ENCODE measurements at regions not wholly inside any gene's neighbourhood (a gene's known extent, or its start where the extent isn't known, plus 50 kb on each side); places are given as distances from the start of the nearest gene placed in this dataset.

- H3K4me3 Mint-ChIP-seq (ENCODE audit: unreplicated experiment) = no peak overlapping the region
- H3K27ac Mint-ChIP-seq (ENCODE audit: unreplicated experiment) = no peak overlapping the region
- H3K4me1 Mint-ChIP-seq (ENCODE audit: low read depth, unreplicated experiment) = no peaks in the 10 kb centered on the region
- no peaks in the 10 kb centered on the region for H3K27me3 Mint-ChIP-seq (ENCODE audit: unreplicated experiment)
- TF ChIP-seq, protein P1, sequence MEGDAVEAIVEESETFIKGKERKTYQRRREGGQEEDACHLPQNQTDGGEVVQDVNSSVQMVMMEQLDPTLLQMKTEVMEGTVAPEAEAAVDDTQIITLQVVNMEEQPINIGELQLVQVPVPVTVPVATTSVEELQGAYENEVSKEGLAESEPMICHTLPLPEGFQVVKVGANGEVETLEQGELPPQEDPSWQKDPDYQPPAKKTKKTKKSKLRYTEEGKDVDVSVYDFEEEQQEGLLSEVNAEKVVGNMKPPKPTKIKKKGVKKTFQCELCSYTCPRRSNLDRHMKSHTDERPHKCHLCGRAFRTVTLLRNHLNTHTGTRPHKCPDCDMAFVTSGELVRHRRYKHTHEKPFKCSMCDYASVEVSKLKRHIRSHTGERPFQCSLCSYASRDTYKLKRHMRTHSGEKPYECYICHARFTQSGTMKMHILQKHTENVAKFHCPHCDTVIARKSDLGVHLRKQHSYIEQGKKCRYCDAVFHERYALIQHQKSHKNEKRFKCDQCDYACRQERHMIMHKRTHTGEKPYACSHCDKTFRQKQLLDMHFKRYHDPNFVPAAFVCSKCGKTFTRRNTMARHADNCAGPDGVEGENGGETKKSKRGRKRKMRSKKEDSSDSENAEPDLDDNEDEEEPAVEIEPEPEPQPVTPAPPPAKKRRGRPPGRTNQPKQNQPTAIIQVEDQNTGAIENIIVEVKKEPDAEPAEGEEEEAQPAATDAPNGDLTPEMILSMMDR (IDR thresholded peaks at IDR 0.05; ENCODE audit: partially characterized antibody, unreplicated experiment) = no peak
- H3K9me3 Mint-ChIP-seq (ENCODE audit: unreplicated experiment) = no peaks in the 10 kb centered on the region
- no peaks in the 10 kb centered on the region for H3K36me3 Mint-ChIP-seq (ENCODE audit: unreplicated experiment)
- DNase-seq = no peak
Measured at GRCh38 chr13:89688918-89689317, 1658.6 kb upstream of the MIR17HG start.

GRCh38 chr13:89694451-89694850 is 1653.0 kb upstream of the MIR17HG start:
- Mint-ChIP-seq H3K36me3 (ENCODE audit: unreplicated experiment) (no peaks in the 10 kb centered on the region), H3K27ac (ENCODE audit: unreplicated experiment) (no peak overlapping the region), H3K4me1 (ENCODE audit: low read depth, unreplicated experiment) (peaks cover 7% of the 10 kb centered on the region), H3K9me3 (ENCODE audit: unreplicated experiment) (no peaks in the 10 kb centered on the region), H3K4me3 (ENCODE audit: unreplicated experiment) (no peak overlapping the region), H3K27me3 (ENCODE audit: unreplicated experiment) (no peaks in the 10 kb centered on the region)
- TF ChIP-seq, protein P1 (IDR thresholded peaks at IDR 0.05; ENCODE audit: partially characterized antibody, unreplicated experiment) = no peak
- no peak for DNase-seq

DNA sequence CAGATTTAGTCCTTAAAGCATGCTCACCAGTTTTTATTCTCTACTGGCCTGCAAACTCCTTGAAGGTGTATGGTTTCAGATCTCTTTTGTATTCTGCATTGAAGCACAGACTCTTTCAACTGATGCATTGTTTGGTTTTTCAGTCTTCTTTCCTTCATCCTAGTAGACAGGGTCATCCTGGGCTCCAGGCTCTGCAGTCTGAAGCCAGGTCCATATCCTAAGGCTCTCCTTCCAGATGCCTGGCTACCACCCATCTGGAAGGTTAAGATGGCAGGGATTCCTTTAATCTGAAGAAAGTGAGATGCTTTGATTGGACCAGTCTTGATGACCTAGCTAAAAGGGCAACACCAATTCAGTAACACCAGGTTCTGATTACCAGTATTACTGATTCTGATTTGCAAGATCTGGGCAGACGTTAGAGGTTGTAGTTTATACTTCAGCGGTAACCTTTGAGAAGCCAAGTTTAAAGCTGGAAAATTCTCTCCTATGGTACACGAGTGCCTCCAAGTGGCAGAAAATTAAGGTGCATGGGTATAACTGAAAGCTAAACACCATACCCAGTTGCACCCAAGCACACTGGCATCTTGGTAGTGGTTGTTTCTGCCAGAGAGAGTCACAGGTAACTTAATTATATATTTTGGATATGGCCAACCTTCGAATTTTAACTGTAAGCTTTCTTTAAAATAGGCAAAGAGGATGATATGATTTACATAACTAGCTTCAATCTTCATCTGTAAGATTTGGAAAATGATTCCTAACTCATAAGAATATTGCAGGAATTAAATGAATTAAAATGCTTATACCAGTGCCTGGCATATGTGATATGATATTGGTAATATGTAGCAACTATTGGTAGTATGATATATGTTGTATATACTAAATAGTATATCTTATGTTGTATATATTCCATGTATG is 1651.9 kb upstream of the MIR17HG start:
- H3K27me3 Mint-ChIP-seq (ENCODE audit: unreplicated experiment) = no peaks in the 10 kb centered on the region
- H3K9me3 Mint-ChIP-seq (ENCODE audit: unreplicated experiment) = no peaks in the 10 kb centered on the region
- DNase-seq = peak; percentile 62
- no peak overlapping the region for H3K27ac Mint-ChIP-seq (ENCODE audit: unreplicated experiment)
- H3K4me1 Mint-ChIP-seq (ENCODE audit: low read depth, unreplicated experiment) = peaks cover 7% of the 10 kb centered on the region
- H3K4me3 Mint-ChIP-seq (ENCODE audit: unreplicated experiment) = no peak overlapping the region
- no peaks in the 10 kb centered on the region for H3K36me3 Mint-ChIP-seq (ENCODE audit: unreplicated experiment)
- TF ChIP-seq, protein P1 (IDR thresholded peaks at IDR 0.05; ENCODE audit: partially characterized antibody, unreplicated experiment) = peak; percentile 80

DNA sequence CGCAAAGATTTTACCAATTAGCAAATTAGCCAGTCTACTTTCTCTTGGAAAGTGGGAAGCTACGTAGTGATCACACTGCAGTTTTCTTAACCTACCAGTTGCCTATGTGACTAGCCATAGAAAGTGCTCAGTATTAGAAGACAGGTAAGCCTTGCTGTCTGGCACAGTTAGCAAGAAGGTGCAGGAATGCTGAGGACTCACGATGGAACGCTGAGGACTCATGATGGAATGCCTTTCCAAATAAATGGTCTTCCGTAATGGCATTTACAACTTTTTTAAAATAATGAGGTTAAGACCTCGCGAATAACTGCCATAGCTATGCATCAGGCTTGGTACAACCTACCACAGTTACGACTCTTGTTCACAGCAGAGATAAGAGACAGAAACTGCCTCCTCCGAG is 1645.6 kb upstream of the MIR17HG start:
- Mint-ChIP-seq H3K4me3 (ENCODE audit: unreplicated experiment) (no peak overlapping the region), H3K9me3 (ENCODE audit: unreplicated experiment) (no peaks in the 10 kb centered on the region), H3K27ac (ENCODE audit: unreplicated experiment) (no peak overlapping the region), H3K4me1 (ENCODE audit: low read depth, unreplicated experiment) (no peaks in the 10 kb centered on the region), H3K27me3 (ENCODE audit: unreplicated experiment) (no peaks in the 10 kb centered on the region), H3K36me3 (ENCODE audit: unreplicated experiment) (no peaks in the 10 kb centered on the region)
- TF ChIP-seq, protein P1 (IDR thresholded peaks at IDR 0.05; ENCODE audit: partially characterized antibody, unreplicated experiment) = no peak
- DNase-seq = no peak

- Mint-ChIP-seq H3K4me1 (ENCODE audit: low read depth, unreplicated experiment) (no peaks in the 10 kb centered on the region), H3K9me3 (ENCODE audit: unreplicated experiment) (no peaks in the 10 kb centered on the region), H3K27me3 (ENCODE audit: unreplicated experiment) (no peaks in the 10 kb centered on the region), H3K27ac (ENCODE audit: unreplicated experiment) (no peak overlapping the region), H3K36me3 (ENCODE audit: unreplicated experiment) (no peaks in the 10 kb centered on the region), H3K4me3 (ENCODE audit: unreplicated experiment) (no peak overlapping the region)
- no peak for DNase-seq
- TF ChIP-seq, protein P1 (IDR thresholded peaks at IDR 0.05; ENCODE audit: partially characterized antibody, unreplicated experiment) = no peak
Measured at GRCh38 chr13:89704040-89704439, 1643.4 kb upstream of the MIR17HG start.
